ENCODE measurements at regions not wholly inside any gene's neighbourhood (a gene's known extent, or its start where the extent isn't known, plus 50 kb on each side); places are given as distances from the start of the nearest gene placed in this dataset.

DNA sequence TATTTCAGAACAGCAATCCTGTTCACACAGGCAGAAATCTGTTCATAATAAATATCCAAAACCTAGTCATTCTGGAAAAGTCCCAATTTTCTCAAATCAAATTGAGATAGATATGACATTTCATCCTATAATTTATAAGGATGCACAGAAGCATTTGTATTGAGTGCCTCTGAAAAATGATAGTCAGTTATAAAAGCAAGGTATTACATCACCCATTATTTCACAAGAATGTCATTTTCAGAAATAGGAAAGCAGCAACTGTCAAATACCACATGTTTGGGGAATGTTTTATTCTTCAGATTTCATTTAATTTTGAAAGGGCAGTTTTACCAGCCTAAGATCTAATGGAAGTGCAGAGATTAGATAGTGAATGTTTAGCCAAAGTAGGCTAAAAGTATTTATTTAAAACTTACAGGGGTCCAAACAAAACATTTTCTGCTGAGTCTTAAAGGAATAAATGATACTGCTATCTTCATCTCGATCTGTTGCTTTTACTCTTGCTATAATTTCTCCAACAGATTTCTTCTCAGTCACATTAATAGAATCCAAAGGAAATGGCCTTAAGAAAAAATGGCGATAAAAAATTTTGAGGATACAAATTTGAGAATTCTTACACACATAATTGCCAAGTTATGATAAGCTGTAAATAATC is 185.8 kb downstream of the HGF start:
- intact Hi-C loops (cut with micrococcal nuclease; ENCODE audit: unreplicated experiment), result no loop called here
- ATAC-seq (no peak), FAIRE-seq (no peak), DNase-seq (ENCODE audit: low spot score) (no peak)
- ChIA-PET POLR2A (no interaction called here), CTCF (ENCODE audit: low intra/inter-chr PET ratio, low total read pairs) (no interaction called here)
- Histone ChIP-seq H3K9me3 (ENCODE audit: low read length) (no peaks in the 10 kb centered on the region), H3K4me2 (ENCODE audit: low read depth, low read length) (no peak overlapping the region), H2AFZ (ENCODE audit: low read length) (no peak overlapping the region), H4K20me1 (ENCODE audit: insufficient read depth, low read length) (no peaks in the 10 kb centered on the region), H3K79me2 (ENCODE audit: insufficient read depth, low read length) (no peaks in the 10 kb centered on the region), H3K36me3 (replicated peaks in 1 of 2; ENCODE audit: control insufficient read depth in 1 of 2, insufficient read depth in 2 of 2, low read length in 2 of 2) (no peaks in the 10 kb centered on the region), H3K9ac (ENCODE audit: insufficient read depth, low read depth, low read length) (no peak overlapping the region), H3K27me3 (ENCODE audit: control insufficient read depth in 1 of 2, insufficient read depth in 2 of 2, low read length in 2 of 2) (no peaks in the 10 kb centered on the region), H3K4me3 (replicated peaks in 1 of 3; ENCODE audit: insufficient read depth in 1 of 3, low read depth in 2 of 3, low read length in 3 of 3) (no peak overlapping the region), H3K27ac (ENCODE audit: extremely low read length, insufficient read depth, low read length) (no peak overlapping the region), H3K4me1 (ENCODE audit: insufficient read depth, low read length) (no peaks in the 10 kb centered on the region)
- in situ Hi-C loops (cut with HindIII; ENCODE audit: extremely low pct_ligation_motif_present, low pct_unique_long_range_greater_than_20kb), result no loop called here
- no TSS peak for BruUV-seq (replicated peaks)
- 23% methylated on average over 2 of the region's 2 CpGs for WGBS (ENCODE audit: low lambda C conversion rate)
- TF ChIP-seq ZNF790 (CRISPR knock-in tag; IDR thresholded peaks at IDR 0.05; ENCODE audit: borderline replicate concordance) (no peak), ZNF547 (CRISPR knock-in tag; IDR thresholded peaks at IDR 0.05) (no peak), CEBPB (IDR thresholded peaks at IDR 0.05; ENCODE audit: borderline replicate concordance, low read depth, low read length) (peak; percentile 29; the same call in 1 of the 2 replicates)
- TF ChIP-seq, protein P1, sequence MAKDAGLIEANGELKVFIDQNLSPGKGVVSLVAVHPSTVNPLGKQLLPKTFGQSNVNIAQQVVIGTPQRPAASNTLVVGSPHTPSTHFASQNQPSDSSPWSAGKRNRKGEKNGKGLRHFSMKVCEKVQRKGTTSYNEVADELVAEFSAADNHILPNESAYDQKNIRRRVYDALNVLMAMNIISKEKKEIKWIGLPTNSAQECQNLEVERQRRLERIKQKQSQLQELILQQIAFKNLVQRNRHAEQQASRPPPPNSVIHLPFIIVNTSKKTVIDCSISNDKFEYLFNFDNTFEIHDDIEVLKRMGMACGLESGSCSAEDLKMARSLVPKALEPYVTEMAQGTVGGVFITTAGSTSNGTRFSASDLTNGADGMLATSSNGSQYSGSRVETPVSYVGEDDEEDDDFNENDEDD (CRISPR knock-in tag; IDR thresholded peaks at IDR 0.05; ENCODE audit: borderline replicate concordance), result no peak
- TF ChIP-seq, protein P2, sequence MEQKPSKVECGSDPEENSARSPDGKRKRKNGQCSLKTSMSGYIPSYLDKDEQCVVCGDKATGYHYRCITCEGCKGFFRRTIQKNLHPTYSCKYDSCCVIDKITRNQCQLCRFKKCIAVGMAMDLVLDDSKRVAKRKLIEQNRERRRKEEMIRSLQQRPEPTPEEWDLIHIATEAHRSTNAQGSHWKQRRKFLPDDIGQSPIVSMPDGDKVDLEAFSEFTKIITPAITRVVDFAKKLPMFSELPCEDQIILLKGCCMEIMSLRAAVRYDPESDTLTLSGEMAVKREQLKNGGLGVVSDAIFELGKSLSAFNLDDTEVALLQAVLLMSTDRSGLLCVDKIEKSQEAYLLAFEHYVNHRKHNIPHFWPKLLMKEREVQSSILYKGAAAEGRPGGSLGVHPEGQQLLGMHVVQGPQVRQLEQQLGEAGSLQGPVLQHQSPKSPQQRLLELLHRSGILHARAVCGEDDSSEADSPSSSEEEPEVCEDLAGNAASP (CRISPR knock-in tag; IDR thresholded peaks at IDR 0.05; ENCODE audit: borderline replicate concordance), result no peak

DNA sequence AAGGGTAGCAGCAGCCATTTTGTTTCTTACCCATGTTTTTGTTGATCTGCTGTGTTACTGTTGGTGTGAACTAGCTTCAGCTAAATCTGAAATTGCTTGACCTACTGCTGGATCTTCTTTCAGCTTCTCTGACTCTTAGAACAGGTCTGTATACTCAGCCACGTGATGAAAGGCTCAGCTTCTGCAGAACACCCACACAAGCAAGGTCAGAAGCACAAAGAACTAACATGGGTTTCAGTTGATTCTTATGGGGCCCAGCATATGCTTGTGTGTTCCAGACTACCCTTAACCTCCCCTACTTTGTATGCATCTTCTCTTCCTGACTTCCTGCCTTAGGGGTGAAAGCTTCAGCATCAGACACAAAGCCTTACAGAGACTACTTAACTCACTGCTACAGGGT is 186.8 kb downstream of the HGF start:
- in situ Hi-C loops (cut with HindIII; ENCODE audit: extremely low pct_ligation_motif_present, low pct_unique_long_range_greater_than_20kb), result no loop called here
- DNase-seq (ENCODE audit: low spot score) (no peak), ATAC-seq (no peak), FAIRE-seq (no peak)
- Histone ChIP-seq H3K27me3 (ENCODE audit: control insufficient read depth in 1 of 2, insufficient read depth in 2 of 2, low read length in 2 of 2) (no peaks in the 10 kb centered on the region), H3K9ac (ENCODE audit: insufficient read depth, low read depth, low read length) (no peak overlapping the region), H3K4me1 (ENCODE audit: insufficient read depth, low read length) (no peaks in the 10 kb centered on the region), H3K36me3 (replicated peaks in 1 of 2; ENCODE audit: control insufficient read depth in 1 of 2, insufficient read depth in 2 of 2, low read length in 2 of 2) (no peaks in the 10 kb centered on the region), H3K27ac (ENCODE audit: extremely low read length, insufficient read depth, low read length) (no peak overlapping the region), H2AFZ (ENCODE audit: low read length) (no peak overlapping the region), H3K79me2 (ENCODE audit: insufficient read depth, low read length) (no peaks in the 10 kb centered on the region), H4K20me1 (ENCODE audit: insufficient read depth, low read length) (no peaks in the 10 kb centered on the region), H3K9me3 (ENCODE audit: low read length) (no peaks in the 10 kb centered on the region), H3K4me3 (replicated peaks in 1 of 3; ENCODE audit: insufficient read depth in 1 of 3, low read depth in 2 of 3, low read length in 3 of 3) (no peak overlapping the region), H3K4me2 (ENCODE audit: low read depth, low read length) (no peak overlapping the region)
- no TSS peak for BruUV-seq (replicated peaks)
- POLR2A ChIA-PET, result no interaction called here
- WGBS (ENCODE audit: low lambda C conversion rate), result 0% methylated on average over 1 of the region's 1 CpG
- intact Hi-C loops (cut with micrococcal nuclease; ENCODE audit: unreplicated experiment), result no loop called here
- CTCF ChIA-PET (ENCODE audit: low intra/inter-chr PET ratio, low total read pairs), result no interaction called here
- TF ChIP-seq AKNA (CRISPR knock-in tag; IDR thresholded peaks at IDR 0.05; ENCODE audit: borderline replicate concordance) (no peak), MEIS2 (CRISPR knock-in tag; IDR thresholded peaks at IDR 0.05) (no peak), HMG20B (CRISPR knock-in tag; conservative IDR thresholded peaks at IDR 0.05) (no peak), NFYC (CRISPR knock-in tag; IDR thresholded peaks at IDR 0.05) (no peak), STAG1 (CRISPR knock-in tag; IDR thresholded peaks at IDR 0.05) (no peak)

Data from HepG2 (cell line).